A549 (cell line): ENCODE measurements at regions not wholly inside any gene's neighbourhood (a gene's known extent, or its start where the extent isn't known, plus 50 kb on each side); places are given as distances from the start of the nearest gene placed in this dataset.

Source experiments
- PHF8 ChIP-seq: fragments of 200-600 bp; sonication (generic); IDR thresholded peaks from 2 replicates; pipeline ENCODE4 v1.6.1; 2016; ENCODE audit warnings: low read depth, mild to moderate bottlenecking, antibody characterized with exemption, moderate library complexity, borderline replicate concordance
- TF ChIP-seq, protein P1 (sequence below): fragments of >200 bp; sonication (Bioruptor Twin); formaldehyde crosslinking; IDR thresholded peaks from 3 replicates; pipeline ENCODE4 v1.5.1; 2016

DNA sequence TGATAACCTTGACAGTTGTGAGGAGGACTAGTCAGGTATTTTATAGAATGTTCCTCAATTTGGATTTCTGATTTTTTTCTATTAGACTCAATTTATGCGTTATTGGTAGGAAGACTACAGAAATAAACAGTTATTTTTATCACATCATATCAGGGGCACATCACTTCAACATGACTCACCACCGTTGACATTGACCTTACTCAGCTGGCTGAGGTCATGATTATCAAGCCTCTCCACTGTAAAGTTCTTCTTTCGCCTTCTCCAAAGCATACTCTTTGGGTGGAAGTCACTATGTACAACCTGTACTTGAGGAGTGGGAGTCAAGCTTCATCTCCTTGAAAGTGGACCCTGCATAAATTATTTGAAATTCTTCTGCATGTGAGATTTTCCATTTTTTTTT, 194.3 kb upstream of the IGFBP3 start:
- TF ChIP-seq, protein P1, sequence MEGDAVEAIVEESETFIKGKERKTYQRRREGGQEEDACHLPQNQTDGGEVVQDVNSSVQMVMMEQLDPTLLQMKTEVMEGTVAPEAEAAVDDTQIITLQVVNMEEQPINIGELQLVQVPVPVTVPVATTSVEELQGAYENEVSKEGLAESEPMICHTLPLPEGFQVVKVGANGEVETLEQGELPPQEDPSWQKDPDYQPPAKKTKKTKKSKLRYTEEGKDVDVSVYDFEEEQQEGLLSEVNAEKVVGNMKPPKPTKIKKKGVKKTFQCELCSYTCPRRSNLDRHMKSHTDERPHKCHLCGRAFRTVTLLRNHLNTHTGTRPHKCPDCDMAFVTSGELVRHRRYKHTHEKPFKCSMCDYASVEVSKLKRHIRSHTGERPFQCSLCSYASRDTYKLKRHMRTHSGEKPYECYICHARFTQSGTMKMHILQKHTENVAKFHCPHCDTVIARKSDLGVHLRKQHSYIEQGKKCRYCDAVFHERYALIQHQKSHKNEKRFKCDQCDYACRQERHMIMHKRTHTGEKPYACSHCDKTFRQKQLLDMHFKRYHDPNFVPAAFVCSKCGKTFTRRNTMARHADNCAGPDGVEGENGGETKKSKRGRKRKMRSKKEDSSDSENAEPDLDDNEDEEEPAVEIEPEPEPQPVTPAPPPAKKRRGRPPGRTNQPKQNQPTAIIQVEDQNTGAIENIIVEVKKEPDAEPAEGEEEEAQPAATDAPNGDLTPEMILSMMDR, result no peak
- no peak for TF ChIP-seq PHF8
